ENCODE measurements at regions not wholly inside any gene's neighbourhood (a gene's known extent, or its start where the extent isn't known, plus 50 kb on each side); places are given as distances from the start of the nearest gene placed in this dataset.
"Not testable (repeated sequence)": the region's sequence is repeated elsewhere in the genome, so short reads cannot be mapped to it uniquely, and the experiment has no call there.

GRCh38 chr22:49470741-49471503, 356.8 kb downstream of the BRD1 start:
- DNase-seq: no peak

- no peak for DNase-seq
Measured at GRCh38 chr22:49469896-49470740, 357.6 kb downstream of the BRD1 start.

GRCh38 chr22:49468487-49469198, 359.0 kb downstream of the BRD1 start:
- DNase-seq: no peak

DNA sequence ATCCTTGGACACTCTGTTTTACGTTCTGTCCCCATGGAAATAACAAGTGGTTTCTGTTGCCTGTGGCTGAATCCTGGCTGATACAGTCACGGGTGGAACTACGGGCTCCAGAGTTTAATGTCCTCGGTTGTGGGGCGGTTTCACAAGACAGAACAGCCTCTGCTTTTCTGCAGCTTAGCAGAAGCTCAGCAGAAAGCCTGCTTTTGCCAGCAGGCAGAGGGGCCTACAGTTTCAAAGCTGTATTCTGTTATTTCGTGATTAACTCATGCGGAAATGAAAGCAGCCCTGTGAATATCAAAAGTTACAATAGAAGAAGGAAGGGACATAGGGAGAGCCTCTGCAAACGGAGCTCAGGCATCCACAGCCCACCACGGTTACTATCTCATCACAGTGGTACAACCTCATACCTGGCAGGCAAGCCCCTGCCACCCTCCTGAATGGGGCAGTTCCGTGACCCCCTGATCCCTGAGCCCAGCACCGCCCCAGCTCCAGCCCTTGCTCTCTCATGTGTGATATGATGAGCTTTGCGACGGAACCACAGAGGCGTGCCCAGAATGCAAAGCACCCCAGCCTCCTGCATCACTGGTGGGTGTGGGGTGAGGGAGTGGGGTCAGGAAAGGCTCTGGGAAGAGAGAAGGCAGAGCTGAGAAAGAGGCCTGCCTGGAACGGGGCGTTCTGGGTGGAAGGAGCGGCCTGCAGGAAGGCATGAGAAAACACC, 360.6 kb downstream of the BRD1 start:
- no peak for DNase-seq

DNA sequence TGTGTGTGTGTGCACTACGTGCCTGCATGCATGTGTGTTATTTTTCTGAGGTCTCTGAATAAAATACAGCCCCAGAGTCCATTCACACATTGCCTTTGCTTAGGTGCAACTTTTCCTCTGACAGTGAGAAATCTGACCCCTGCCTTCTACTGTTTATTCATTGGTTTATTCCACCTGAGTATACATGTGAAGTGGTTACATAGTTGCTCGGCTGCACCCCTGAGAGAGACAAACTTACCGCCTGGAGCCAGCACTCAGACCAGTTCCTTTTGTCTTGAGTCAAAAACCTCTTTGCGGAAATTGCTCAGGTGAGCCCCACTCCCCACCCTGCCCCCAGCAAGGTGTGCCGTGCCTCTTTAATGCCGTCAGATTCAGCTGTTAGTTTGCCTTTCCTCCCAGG, 363.6 kb downstream of the BRD1 start:
- DNase-seq: no peak

DNA sequence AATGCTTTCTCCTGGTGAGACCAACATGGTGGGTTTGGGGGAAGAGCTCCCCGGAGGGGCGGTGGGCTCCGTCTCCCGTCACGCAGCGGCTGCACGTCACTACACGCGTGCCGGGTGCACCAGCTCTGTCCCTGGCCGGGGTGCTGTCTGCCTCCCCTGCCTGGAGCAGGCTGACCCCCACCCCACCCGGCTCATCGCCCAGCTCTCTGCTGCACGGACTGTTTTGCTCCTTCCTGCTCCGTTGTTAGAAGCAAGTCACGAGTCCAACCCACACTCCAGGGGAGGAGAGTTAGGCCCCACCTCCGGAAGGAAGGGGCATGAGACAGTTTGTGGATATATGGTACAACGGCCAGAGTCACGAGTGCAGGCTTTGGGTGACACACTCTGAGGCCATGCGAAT, 364.9 kb downstream of the BRD1 start:
- no peak for DNase-seq

- no peak for DNase-seq
Measured at GRCh38 chr22:49462291-49462690, 365.4 kb downstream of the BRD1 start.

GRCh38 chr22:49461674-49462073, 366.0 kb downstream of the BRD1 start:
- no peak for DNase-seq

- DNase-seq: no peak
Measured at GRCh38 chr22:49460592-49461281, 366.9 kb downstream of the BRD1 start.

- DNase-seq: no peak
Measured at GRCh38 chr22:49460091-49460490, 367.6 kb downstream of the BRD1 start.

DNA sequence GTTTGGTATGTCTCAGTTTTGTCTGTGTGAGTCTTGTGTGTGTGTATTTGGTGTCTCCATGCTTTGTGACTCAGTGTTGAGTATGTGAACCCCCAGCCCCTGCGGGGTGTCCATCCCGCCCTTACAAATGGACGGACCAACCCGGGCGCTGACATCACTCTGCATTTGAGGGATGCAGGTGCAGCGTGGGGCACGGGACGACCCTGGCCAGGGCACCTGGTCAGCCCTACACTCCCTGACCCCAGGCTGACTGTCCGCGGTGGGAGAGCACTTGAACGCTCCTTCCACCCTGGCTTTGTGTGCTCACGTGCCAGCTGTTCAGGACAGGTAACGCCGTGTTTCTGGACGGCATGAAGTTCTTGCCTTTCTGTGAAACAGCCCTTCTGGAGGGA, 369.0 kb downstream of the BRD1 start:
- DNase-seq: no peak

GRCh38 chr22:49457946-49458707, 369.5 kb downstream of the BRD1 start:
- no peak for DNase-seq

DNA sequence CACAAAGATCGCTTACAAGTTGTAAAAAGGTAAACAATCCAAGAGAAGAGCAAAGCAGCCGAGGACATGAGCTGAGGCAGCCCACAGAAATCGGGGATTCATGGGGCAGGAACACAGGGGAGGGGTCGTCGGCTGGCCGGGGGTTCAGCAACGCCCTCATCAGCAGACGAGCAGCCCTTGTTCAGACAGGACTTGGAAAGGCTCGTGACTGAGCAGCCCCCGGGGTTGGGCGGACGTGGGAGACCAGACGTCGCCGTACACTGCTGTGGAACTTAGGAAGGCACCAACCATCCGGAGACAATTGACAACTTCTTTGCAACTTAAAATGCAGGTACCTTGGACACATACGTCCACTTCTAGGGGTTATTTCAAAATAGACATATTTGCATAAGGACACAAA, 370.5 kb downstream of the BRD1 start:
- DNase-seq: no peak

DNA sequence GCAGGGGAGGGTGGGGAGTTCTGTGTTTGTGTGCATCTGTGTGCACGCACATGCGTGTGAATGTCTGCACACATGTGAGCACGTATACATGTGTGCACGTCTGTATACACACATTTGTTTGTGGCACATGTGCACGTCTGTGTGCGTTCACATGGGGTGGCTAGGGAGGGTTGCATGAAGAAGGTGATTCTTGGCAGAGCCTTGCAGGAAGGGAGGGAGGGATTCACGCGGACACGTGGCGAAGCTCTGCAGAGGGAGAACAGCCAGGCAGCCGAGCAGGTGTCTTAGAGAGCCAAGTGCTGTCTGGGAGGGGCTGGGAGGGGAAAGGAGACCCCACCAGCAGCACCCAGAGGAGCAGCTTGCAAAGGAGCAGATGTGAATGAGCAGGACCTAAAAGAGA, 372.1 kb downstream of the BRD1 start:
- no peak for DNase-seq

DNA sequence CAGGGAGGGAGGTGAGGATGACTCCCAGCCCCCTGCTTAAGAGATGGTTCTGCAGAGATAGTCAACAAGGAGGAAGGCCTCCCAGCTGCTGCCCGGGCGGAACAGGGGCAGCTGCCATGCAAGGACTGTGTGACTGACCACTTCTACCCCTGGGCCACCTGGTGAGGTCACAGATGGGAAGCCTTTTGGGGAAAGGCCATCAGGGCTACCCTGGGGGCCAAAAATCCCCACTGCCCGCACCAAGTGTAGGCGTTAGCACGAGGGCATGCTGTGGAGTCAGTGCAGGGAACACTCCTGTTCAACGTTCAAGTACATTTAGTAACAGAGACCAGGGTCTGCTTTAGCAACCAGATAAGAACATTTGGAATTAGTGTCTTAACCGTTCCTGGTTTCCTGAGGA, 372.9 kb downstream of the BRD1 start:
- DNase-seq: no peak

- DNase-seq: no peak
Measured at GRCh38 chr22:49453771-49454170, 373.9 kb downstream of the BRD1 start.

DNA sequence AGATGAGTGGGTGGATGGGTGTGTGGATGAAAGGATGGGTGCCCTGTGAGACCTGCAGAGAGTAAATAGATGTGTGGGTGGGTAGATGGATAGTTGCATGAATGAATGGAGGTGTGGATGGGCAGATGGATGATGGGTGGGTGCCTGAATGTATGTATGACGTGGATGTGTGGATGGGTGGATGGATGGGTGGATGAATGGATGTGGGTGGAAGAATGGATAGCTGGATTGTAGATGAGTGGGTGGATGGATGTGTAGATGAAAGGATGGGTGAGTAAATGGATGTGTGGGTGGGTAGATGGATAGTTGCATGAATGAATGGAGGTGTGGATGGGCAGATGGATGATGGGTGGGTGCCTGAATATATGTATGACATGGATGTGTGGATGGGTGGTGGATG, 374.7 kb downstream of the BRD1 start:
- not testable (repeated sequence) for DNase-seq

DNA sequence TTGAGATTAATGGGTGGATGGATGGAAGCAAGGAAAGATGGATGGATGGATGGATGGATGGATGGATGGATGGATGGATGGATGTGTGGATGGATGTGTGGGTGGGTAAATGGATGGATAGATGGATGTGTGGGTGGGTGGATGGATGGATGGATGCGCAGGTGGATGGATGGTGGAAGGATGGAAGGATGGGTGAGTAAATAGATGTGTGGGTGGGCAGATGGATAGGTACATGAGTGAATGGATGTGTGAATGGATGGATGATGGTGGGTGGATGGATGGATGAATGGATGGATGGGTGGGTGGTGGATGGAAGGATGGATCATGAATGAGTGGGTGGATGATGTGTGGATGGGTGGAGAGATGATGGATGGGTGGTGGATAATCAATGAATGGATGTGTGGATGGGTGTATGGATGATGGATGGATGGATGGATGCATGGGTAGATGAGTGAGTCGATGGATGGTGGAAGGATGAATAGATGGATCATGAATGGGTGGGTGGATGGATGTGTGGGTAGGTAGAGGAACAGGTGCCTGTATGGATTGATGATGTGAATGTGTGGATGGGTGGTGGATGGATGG, 375.2 kb downstream of the BRD1 start:
- DNase-seq: no peak

DNA sequence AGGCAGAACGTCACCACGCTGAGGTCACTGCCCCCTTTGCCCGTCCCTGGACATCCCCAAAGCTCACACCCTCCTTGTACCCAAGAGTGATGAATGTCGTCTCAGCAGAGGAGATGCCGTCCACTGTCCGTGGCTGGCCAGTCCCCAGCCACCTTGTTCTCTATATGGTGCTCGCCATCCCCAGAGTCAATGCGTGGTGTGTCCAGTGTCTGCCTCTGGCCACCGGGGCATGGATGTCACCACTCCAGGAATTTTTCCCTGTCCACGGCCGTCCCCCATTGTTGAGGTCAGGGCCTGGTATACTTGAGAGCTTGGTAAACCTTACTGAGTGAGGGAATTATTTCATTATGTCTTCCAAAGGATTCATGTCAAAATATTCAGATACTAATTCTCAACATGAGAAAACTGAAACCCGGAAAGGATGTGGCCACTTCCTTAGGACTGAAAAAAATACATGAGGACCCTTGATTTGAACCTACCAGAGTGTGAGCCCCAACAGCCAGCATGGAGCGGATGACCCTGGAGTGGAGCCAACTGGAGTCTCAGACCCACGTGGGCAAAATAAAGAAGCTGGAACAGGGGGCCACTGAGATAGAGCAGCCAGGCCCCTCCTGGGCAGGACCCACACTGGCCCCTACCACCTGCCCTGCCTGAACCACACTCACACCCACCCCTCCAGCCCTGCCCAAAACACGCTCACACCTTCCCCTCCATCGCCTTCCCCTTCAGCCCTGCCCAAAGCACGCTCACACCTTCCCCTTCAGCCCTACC, 376.4 kb downstream of the BRD1 start:
- no peak for DNase-seq

DNA sequence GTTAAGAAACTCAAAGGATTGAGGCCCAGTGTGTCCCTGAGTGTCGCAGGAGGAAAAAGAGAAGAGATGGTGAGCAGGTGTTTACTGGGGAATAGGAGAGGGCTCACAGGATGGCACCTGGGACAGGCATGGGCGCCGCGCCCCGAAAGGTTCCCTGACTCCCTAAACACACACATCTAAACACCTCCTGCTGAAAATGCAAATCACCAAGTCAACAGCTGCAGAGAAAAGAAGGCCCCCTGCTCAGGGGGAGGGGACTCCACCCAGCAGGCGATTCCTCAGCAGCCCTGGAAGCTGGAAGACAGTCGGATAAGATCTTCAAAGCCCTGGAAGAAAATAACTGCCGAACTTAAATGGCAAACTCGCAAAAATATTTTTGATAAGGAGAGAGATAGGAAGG, 377.2 kb downstream of the BRD1 start:
- no peak for DNase-seq

Measured in activated effector memory CD4-positive, alpha-beta T cell treated with Interleukin-2 at 50 U/mL for 16 hours (primary cell).